GM12878 (cell line): ENCODE measurements at regions not wholly inside any gene's neighbourhood (a gene's known extent, or its start where the extent isn't known, plus 50 kb on each side); places are given as distances from the start of the nearest gene placed in this dataset.

Source experiments
- CREM ChIP-seq: IDR thresholded peaks from 2 replicates; pipeline ENCODE4 v1.6.1; 2014; ENCODE audit warnings: antibody characterized with exemption, low read depth
- CTCF ChIP-seq, 3 experiments: IDR thresholded peaks in 2 of 3; conservative IDR thresholded peaks in 1 of 3; 2 replicates each; pipeline ENCODE4 v1.5.1; 2011; ENCODE audit warnings: low read depth in 3 of 3, low read length in 3 of 3, mild to moderate bottlenecking in 3 of 3, control low read depth in 2 of 3, moderate library complexity in 2 of 3, inconsistent platforms in 1 of 3, mixed read lengths in 1 of 3; ENCODE audit not compliant: control insufficient read depth in 2 of 3, insufficient read depth in 1 of 3; ENCODE audit errors: extremely low read depth in 1 of 3
- EZH2 ChIP-seq: IDR thresholded peaks from 2 replicates; pipeline ENCODE4 v1.6.1; 2012; ENCODE audit warnings: low read depth, mild to moderate bottlenecking, control low read depth, inconsistent platforms, low read length, borderline replicate concordance; ENCODE audit not compliant: control insufficient read depth
- FOXK2 ChIP-seq: fragments of 450-650 bp; IDR thresholded peaks from 2 replicates; pipeline ENCODE4 v1.6.1; 2017; ENCODE audit warnings: mild to moderate bottlenecking, moderate library complexity
- GATAD2B ChIP-seq: fragments of 450-650 bp; conservative IDR thresholded peaks from 2 replicates; pipeline ENCODE4 v1.6.1; 2017; ENCODE audit warnings: low read depth, mild to moderate bottlenecking, moderate library complexity
- JUNB ChIP-seq: IDR thresholded peaks from 2 replicates; pipeline ENCODE4 v1.6.1; 2016; ENCODE audit warnings: antibody characterized with exemption, mild to moderate bottlenecking
- MAX ChIP-seq: IDR thresholded peaks from 2 replicates; pipeline ENCODE4 v1.6.1; 2012; ENCODE audit warnings: low read depth, low read length, improper control_type of control experiment
- POLR2A ChIP-seq: IDR thresholded peaks from 2 replicates; pipeline ENCODE4 v1.6.1; 2011; ENCODE audit warnings: low read depth, mild to moderate bottlenecking, low read length
- USF2 ChIP-seq: IDR thresholded peaks from 2 replicates; pipeline ENCODE4 v1.6.1; 2011; ENCODE audit warnings: low read depth, low read length, improper control_type of control experiment, borderline replicate concordance
- ZNF592 ChIP-seq: fragments of 450-650 bp; IDR thresholded peaks from 2 replicates; pipeline ENCODE4 v1.6.1; 2017; ENCODE audit warnings: mild to moderate bottlenecking, moderate library complexity
- ZZZ3 ChIP-seq: IDR thresholded peaks from 2 replicates; pipeline ENCODE4 v1.6.1; 2011; ENCODE audit warnings: low read depth; ENCODE audit not compliant: control insufficient read depth, insufficient read length

GRCh38 chr9:87116492-87116891, 169.2 kb upstream of the GAS1 start:
- TF ChIP-seq ZZZ3: no peak
- TF ChIP-seq CTCF (IDR thresholded peaks at IDR 0.05 in 2 of 3, conservative IDR thresholded peaks at IDR 0.05 in 1 of 3; ENCODE audit: control insufficient read depth in 2 of 3, extremely low read depth in 1 of 3, insufficient read depth in 1 of 3, low read depth in 3 of 3, low read length in 3 of 3): no peak
- TF ChIP-seq POLR2A: no peak
- no peak for TF ChIP-seq MAX
- TF ChIP-seq FOXK2: no peak
- TF ChIP-seq JUNB: no peak
- no peak for TF ChIP-seq ZNF592
- TF ChIP-seq GATAD2B: no peak
- TF ChIP-seq EZH2: no peak
- no peak for TF ChIP-seq CREM
- TF ChIP-seq USF2: no peak
